ENCODE measurements at regions not wholly inside any gene's neighbourhood (a gene's known extent, or its start where the extent isn't known, plus 50 kb on each side); places are given as distances from the start of the nearest gene placed in this dataset.

GRCh38 chr2:139854769-139855483 is 1074.7 kb upstream of the NXPH2 start:
- no peaks in the 10 kb centered on the region for H4K20me1 ChIP-seq (ENCODE audit: low read depth, low read length)
- no peak overlapping the region for H3K4me3 ChIP-seq (ENCODE audit: insufficient read depth, low read length, poor library complexity, severe bottlenecking)
- H3F3A ChIP-seq (ENCODE audit: insufficient read depth), result no peaks in the 10 kb centered on the region
- H3K79me2 ChIP-seq (ENCODE audit: insufficient read depth, low read length), result no peaks in the 10 kb centered on the region
- H3K9ac ChIP-seq (ENCODE audit: low read length), result no peak overlapping the region
- no peaks in the 10 kb centered on the region for H3K9me3 ChIP-seq (ENCODE audit: insufficient read depth, low read length)
- no peaks in the 10 kb centered on the region for H3K27me3 ChIP-seq (ENCODE audit: low read length)
- H3K36me3 ChIP-seq (ENCODE audit: low read length), result no peaks in the 10 kb centered on the region
- TF ChIP-seq EZH2phosphoT487 (conservative IDR thresholded peaks at IDR 0.05; ENCODE audit: low read length), result no peak
- TF ChIP-seq, protein P1, sequence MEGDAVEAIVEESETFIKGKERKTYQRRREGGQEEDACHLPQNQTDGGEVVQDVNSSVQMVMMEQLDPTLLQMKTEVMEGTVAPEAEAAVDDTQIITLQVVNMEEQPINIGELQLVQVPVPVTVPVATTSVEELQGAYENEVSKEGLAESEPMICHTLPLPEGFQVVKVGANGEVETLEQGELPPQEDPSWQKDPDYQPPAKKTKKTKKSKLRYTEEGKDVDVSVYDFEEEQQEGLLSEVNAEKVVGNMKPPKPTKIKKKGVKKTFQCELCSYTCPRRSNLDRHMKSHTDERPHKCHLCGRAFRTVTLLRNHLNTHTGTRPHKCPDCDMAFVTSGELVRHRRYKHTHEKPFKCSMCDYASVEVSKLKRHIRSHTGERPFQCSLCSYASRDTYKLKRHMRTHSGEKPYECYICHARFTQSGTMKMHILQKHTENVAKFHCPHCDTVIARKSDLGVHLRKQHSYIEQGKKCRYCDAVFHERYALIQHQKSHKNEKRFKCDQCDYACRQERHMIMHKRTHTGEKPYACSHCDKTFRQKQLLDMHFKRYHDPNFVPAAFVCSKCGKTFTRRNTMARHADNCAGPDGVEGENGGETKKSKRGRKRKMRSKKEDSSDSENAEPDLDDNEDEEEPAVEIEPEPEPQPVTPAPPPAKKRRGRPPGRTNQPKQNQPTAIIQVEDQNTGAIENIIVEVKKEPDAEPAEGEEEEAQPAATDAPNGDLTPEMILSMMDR (IDR thresholded peaks at IDR 0.05; ENCODE audit: insufficient read depth, low read length, poor library complexity, severe bottlenecking), result no peak
- no peak overlapping the region for H3K4me2 ChIP-seq (ENCODE audit: low read depth, low read length, poor library complexity, severe bottlenecking)
- no peaks in the 10 kb centered on the region for H3K9me2 ChIP-seq (replicated peaks; ENCODE audit: insufficient read depth, low read length)
- no peak overlapping the region for H2AFZ ChIP-seq (ENCODE audit: low read depth, low read length, severe bottlenecking)
- H3K27ac ChIP-seq (ENCODE audit: low read depth, low read length), result no peak overlapping the region

- Histone ChIP-seq H3K9me3 (ENCODE audit: insufficient read depth, low read length) (no peaks in the 10 kb centered on the region), H3K27me3 (ENCODE audit: low read length) (no peaks in the 10 kb centered on the region), H2AFZ (ENCODE audit: low read depth, low read length, severe bottlenecking) (no peak overlapping the region), H3K9me2 (replicated peaks; ENCODE audit: insufficient read depth, low read length) (no peaks in the 10 kb centered on the region), H3K4me3 (ENCODE audit: insufficient read depth, low read length, poor library complexity, severe bottlenecking) (no peak overlapping the region), H3K4me2 (ENCODE audit: low read depth, low read length, poor library complexity, severe bottlenecking) (no peak overlapping the region), H3K79me2 (ENCODE audit: insufficient read depth, low read length) (no peaks in the 10 kb centered on the region), H3K9ac (ENCODE audit: low read length) (no peak overlapping the region), H3F3A (ENCODE audit: insufficient read depth) (no peaks in the 10 kb centered on the region), H3K27ac (ENCODE audit: low read depth, low read length) (no peak overlapping the region), H4K20me1 (ENCODE audit: low read depth, low read length) (no peaks in the 10 kb centered on the region), H3K36me3 (ENCODE audit: low read length) (no peaks in the 10 kb centered on the region)
- TF ChIP-seq EZH2phosphoT487 (conservative IDR thresholded peaks at IDR 0.05; ENCODE audit: low read length), result no peak
- TF ChIP-seq, protein P1 (IDR thresholded peaks at IDR 0.05; ENCODE audit: insufficient read depth, low read length, poor library complexity, severe bottlenecking), result no peak
Measured at GRCh38 chr2:139850254-139850890, 1070.2 kb upstream of the NXPH2 start.

DNA sequence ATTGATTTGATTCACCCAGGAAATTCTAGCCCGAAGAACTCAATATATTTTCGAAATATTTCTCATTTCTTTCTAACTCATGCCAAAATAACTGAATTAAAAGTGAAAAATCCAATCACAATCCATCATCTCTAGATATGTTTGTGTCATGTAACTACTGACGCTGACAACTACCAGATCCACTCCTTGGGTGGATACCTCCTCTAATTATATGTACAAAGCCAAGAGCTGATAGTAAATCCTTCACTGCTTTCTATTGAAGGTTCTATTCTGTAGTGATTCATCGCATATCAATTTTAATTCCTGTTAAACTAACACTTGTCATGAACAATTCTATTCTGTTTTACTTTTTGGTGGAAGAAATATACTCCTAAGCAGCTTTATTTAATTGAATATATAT is 1056.6 kb upstream of the NXPH2 start:
- H3K4me3 ChIP-seq (ENCODE audit: insufficient read depth, low read length, poor library complexity, severe bottlenecking), result no peak overlapping the region
- no peaks in the 10 kb centered on the region for H3K9me2 ChIP-seq (replicated peaks; ENCODE audit: insufficient read depth, low read length)
- no peaks in the 10 kb centered on the region for H4K20me1 ChIP-seq (ENCODE audit: low read depth, low read length)
- no peak overlapping the region for H3K27ac ChIP-seq (ENCODE audit: low read depth, low read length)
- no peaks in the 10 kb centered on the region for H3K36me3 ChIP-seq (ENCODE audit: low read length)
- H3K4me2 ChIP-seq (ENCODE audit: low read depth, low read length, poor library complexity, severe bottlenecking), result no peak overlapping the region
- H2AFZ ChIP-seq (ENCODE audit: low read depth, low read length, severe bottlenecking), result no peak overlapping the region
- no peaks in the 10 kb centered on the region for H3F3A ChIP-seq (ENCODE audit: insufficient read depth)
- H3K79me2 ChIP-seq (ENCODE audit: insufficient read depth, low read length), result no peaks in the 10 kb centered on the region
- no peaks in the 10 kb centered on the region for H3K27me3 ChIP-seq (ENCODE audit: low read length)
- no peak overlapping the region for H3K9ac ChIP-seq (ENCODE audit: low read length)
- no peaks in the 10 kb centered on the region for H3K9me3 ChIP-seq (ENCODE audit: insufficient read depth, low read length)
- TF ChIP-seq, protein P1 (IDR thresholded peaks at IDR 0.05; ENCODE audit: insufficient read depth, low read length, poor library complexity, severe bottlenecking), result no peak
- no peak for TF ChIP-seq EZH2phosphoT487 (conservative IDR thresholded peaks at IDR 0.05; ENCODE audit: low read length)
